ENCODE measurements at regions not wholly inside any gene's neighbourhood (a gene's known extent, or its start where the extent isn't known, plus 50 kb on each side); places are given as distances from the start of the nearest gene placed in this dataset.

DNA sequence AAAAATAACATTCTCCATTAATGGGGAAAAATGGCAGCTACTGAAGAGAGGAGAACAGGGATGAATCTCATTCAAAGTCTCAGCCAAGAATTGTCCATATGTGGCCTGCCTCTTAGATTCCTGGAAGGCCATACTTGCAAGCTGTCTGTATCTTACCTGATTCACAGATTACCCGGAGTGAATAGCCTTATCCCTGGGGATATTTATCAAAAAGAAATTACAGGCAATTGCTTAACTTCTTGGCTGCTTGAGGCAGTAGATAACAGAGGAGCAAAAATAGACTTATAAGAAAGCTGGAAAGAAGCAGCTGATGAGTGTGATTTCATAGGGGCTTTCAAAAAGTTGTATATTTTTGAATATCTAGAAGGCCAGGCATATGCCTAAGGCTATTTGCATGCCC is 68.8 kb upstream of the PPP1R2C start:
- no peak overlapping the region for H3K4me3 Mint-ChIP-seq (ENCODE audit: unreplicated experiment)
- H3K27ac Mint-ChIP-seq (ENCODE audit: unreplicated experiment) = no peak overlapping the region
- no peaks in the 10 kb centered on the region for H3K27me3 Mint-ChIP-seq (ENCODE audit: low read depth)
- no peaks in the 10 kb centered on the region for H3K4me1 Mint-ChIP-seq (ENCODE audit: low read depth)
- DNase-seq (ENCODE audit: low spot score) = no peak
- H3K9me3 Mint-ChIP-seq (ENCODE audit: low read depth) = peaks cover 35% of the 10 kb centered on the region
- TF ChIP-seq, protein P1, sequence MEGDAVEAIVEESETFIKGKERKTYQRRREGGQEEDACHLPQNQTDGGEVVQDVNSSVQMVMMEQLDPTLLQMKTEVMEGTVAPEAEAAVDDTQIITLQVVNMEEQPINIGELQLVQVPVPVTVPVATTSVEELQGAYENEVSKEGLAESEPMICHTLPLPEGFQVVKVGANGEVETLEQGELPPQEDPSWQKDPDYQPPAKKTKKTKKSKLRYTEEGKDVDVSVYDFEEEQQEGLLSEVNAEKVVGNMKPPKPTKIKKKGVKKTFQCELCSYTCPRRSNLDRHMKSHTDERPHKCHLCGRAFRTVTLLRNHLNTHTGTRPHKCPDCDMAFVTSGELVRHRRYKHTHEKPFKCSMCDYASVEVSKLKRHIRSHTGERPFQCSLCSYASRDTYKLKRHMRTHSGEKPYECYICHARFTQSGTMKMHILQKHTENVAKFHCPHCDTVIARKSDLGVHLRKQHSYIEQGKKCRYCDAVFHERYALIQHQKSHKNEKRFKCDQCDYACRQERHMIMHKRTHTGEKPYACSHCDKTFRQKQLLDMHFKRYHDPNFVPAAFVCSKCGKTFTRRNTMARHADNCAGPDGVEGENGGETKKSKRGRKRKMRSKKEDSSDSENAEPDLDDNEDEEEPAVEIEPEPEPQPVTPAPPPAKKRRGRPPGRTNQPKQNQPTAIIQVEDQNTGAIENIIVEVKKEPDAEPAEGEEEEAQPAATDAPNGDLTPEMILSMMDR (IDR thresholded peaks at IDR 0.05) = no peak
- H3K36me3 Mint-ChIP-seq (ENCODE audit: low read depth) = no peaks in the 10 kb centered on the region

DNA sequence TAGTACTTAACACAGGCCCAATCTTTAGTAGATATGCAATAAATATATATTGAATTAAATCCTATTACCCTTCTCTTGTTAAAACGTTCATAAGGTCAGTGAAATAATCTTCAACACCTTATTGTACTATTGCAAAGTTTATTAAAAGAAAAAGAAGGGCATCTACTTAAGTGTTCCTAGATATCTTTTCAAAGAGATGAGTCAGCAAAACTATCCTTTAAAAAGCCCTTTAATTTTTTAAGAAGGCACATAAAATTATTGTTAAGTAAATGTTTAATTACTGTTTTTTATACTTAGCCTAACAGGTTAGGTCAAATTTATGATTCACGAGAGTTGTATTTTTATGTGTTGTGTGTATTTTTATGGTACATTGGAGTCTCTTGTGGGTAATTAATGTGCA is 77.3 kb upstream of the PPP1R2C start:
- DNase-seq (ENCODE audit: low spot score) = no peak
- H3K27ac Mint-ChIP-seq (ENCODE audit: unreplicated experiment) = no peak overlapping the region
- H3K4me3 Mint-ChIP-seq (ENCODE audit: unreplicated experiment) = no peak overlapping the region
- H3K27me3 Mint-ChIP-seq (ENCODE audit: low read depth) = no peaks in the 10 kb centered on the region
- TF ChIP-seq, protein P1 (IDR thresholded peaks at IDR 0.05) = no peak
- peaks cover 15% of the 10 kb centered on the region for H3K9me3 Mint-ChIP-seq (ENCODE audit: low read depth)
- no peaks in the 10 kb centered on the region for H3K4me1 Mint-ChIP-seq (ENCODE audit: low read depth)
- H3K36me3 Mint-ChIP-seq (ENCODE audit: low read depth) = no peaks in the 10 kb centered on the region

DNA sequence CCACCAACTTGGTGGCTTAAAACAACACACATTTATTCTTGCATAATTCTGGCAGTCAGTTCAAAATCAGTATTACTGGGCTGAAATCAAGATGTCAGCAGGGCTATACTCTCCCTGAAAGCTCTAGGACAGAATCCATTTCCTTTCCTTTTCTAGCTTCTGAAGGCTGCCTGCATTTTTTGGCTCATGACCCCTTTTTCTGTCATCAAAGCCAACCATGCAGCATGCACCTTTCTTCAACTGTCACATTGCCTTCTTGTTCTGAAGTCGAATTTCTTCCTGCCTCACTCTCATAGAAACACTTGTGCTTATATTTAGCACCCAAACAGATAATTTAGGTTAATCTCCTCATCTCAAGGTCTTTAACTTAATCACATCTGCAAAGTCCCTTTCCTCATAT is 79.8 kb upstream of the PPP1R2C start:
- TF ChIP-seq, protein P1 (IDR thresholded peaks at IDR 0.05) = no peak
- Mint-ChIP-seq H3K4me3 (ENCODE audit: unreplicated experiment) (no peak overlapping the region), H3K27ac (ENCODE audit: unreplicated experiment) (no peak overlapping the region), H3K4me1 (ENCODE audit: low read depth) (no peaks in the 10 kb centered on the region), H3K36me3 (ENCODE audit: low read depth) (no peaks in the 10 kb centered on the region), H3K9me3 (ENCODE audit: low read depth) (peaks cover 13% of the 10 kb centered on the region), H3K27me3 (ENCODE audit: low read depth) (no peaks in the 10 kb centered on the region)
- DNase-seq (ENCODE audit: low spot score) = no peak

GRCh38 chrX:42869011-42869410 is 91.0 kb upstream of the PPP1R2C start:
- Mint-ChIP-seq H3K4me3 (ENCODE audit: unreplicated experiment) (no peak overlapping the region), H3K27ac (ENCODE audit: unreplicated experiment) (no peak overlapping the region), H3K36me3 (ENCODE audit: low read depth) (no peaks in the 10 kb centered on the region), H3K27me3 (ENCODE audit: low read depth) (no peaks in the 10 kb centered on the region), H3K9me3 (ENCODE audit: low read depth) (peaks cover 6% of the 10 kb centered on the region), H3K4me1 (ENCODE audit: low read depth) (no peaks in the 10 kb centered on the region)
- DNase-seq (ENCODE audit: low spot score) = no peak
- TF ChIP-seq, protein P1 (IDR thresholded peaks at IDR 0.05) = no peak

DNA sequence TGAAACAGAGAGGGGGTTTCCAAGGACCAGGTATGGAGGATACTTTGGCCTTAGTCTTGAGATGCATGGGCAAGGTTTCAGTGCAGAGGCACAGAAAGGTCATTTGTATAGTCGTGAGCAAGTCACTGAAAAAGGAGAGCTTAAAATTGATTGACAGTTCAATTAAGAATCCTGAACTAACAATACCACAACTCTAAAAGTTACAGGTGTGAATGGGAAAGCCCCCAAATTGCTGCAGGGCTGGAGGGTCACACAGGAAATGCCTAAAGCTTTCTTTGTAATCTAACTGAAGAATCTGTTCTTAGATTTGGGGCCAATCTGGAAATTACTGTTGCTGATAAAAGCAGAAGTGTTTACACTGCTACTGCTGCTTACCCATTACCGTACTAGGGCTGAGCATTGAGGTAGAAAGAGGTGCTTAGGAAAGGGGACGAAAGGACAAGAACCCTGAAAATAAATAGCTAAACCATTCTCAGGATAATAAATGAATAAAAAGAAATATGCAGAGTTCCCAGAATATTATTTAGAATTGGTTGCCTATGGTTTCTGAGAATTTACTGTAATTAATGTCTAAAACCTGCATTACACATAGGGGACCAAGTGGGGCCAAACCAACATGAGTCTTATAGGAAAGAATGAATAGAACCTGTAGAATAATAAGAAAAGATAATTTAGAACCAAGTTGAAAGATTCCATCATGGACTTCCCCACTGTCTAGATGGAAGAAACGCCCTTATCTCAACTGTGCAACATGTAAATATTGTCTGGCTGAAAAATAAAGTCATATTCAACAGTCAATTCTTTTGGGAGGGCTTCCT is 91.9 kb upstream of the PPP1R2C start:
- no peak overlapping the region for H3K4me3 Mint-ChIP-seq (ENCODE audit: unreplicated experiment)
- TF ChIP-seq, protein P1 (IDR thresholded peaks at IDR 0.05) = no peak
- no peaks in the 10 kb centered on the region for H3K36me3 Mint-ChIP-seq (ENCODE audit: low read depth)
- H3K27ac Mint-ChIP-seq (ENCODE audit: unreplicated experiment) = no peak overlapping the region
- no peaks in the 10 kb centered on the region for H3K27me3 Mint-ChIP-seq (ENCODE audit: low read depth)
- no peak for DNase-seq (ENCODE audit: low spot score)
- H3K9me3 Mint-ChIP-seq (ENCODE audit: low read depth) = peaks cover 6% of the 10 kb centered on the region
- no peaks in the 10 kb centered on the region for H3K4me1 Mint-ChIP-seq (ENCODE audit: low read depth)

All from chondrocyte (in vitro differentiated cells).